ENCODE measurements at regions not wholly inside any gene's neighbourhood (a gene's known extent, or its start where the extent isn't known, plus 50 kb on each side); places are given as distances from the start of the nearest gene placed in this dataset. TPM values are rescaled to one million over a fixed set of nuclear protein-coding genes. Genes with fewer than 3 reads are reported as not detected.

DNA sequence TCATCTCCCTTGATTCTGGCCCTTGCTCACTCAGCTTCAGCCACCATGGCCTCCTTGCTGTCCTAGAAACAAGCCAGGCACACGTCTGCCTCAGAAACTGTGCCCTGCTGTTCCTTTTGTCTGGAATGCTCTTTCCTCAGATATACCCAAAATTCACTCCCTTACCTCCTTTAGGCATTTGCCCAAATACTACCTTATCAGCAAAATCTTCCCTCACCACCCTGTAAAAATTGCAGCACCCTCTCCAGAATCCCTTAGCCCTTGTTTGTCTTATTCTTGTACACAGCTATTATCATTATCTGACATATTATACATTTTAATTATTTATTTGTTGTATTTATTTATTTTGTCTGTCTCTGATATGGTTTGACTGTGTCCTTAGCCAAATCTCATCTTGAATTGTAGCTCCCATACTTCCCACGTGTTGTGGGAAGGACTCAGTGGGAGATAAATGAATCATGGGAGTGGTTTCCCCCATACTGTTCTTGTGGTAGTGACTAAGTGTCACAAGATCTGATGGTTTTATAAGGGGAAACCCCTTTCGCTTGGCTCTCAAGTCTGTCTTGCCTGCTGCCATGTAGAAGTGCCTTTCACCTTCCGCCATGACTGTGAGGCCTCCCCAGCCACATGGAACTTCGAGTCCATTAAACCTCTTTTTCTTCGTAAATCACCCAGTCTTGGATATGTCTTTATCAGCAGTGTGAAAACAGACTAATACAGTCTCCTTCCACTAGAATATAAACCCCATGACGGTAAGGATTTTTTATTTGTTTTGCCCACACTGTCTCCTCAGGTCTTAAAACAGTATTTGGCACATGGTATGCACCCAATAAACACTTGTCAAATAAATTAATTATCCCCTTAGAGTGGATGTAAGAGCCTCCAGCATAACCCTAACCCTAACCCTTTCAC, 60.0 kb upstream of the STT3B start:
- TF ChIP-seq, protein P1, sequence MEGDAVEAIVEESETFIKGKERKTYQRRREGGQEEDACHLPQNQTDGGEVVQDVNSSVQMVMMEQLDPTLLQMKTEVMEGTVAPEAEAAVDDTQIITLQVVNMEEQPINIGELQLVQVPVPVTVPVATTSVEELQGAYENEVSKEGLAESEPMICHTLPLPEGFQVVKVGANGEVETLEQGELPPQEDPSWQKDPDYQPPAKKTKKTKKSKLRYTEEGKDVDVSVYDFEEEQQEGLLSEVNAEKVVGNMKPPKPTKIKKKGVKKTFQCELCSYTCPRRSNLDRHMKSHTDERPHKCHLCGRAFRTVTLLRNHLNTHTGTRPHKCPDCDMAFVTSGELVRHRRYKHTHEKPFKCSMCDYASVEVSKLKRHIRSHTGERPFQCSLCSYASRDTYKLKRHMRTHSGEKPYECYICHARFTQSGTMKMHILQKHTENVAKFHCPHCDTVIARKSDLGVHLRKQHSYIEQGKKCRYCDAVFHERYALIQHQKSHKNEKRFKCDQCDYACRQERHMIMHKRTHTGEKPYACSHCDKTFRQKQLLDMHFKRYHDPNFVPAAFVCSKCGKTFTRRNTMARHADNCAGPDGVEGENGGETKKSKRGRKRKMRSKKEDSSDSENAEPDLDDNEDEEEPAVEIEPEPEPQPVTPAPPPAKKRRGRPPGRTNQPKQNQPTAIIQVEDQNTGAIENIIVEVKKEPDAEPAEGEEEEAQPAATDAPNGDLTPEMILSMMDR (IDR thresholded peaks at IDR 0.05; ENCODE audit: insufficient read depth, low read depth, low read length), result no peak
- H3K4me3 ChIP-seq (ENCODE audit: low read depth, low read length), result no peak overlapping the region
- DNase-seq (ENCODE audit: low read depth), result peak; percentile 3

DNA sequence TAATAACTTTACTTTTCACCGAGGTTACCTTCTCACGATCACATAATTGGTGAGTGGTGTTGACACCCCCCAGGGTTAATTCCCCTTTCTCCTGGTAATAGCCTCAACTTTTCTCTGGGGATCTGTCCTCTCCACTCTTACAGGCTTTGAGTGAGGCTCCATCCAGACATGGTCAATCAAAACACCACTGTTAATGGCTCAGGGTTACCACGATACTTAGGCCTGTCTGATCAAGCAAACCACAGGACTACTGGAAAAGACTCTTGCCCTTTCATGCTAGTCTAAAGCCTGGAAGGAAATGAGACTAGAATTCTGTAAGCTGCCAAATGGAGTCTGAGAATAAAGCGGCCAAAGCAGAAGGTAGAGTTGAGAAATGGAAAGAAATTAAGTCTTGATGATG, 56.5 kb upstream of the STT3B start:
- TF ChIP-seq, protein P1 (IDR thresholded peaks at IDR 0.05; ENCODE audit: insufficient read depth, low read depth, low read length), result no peak
- H3K4me3 ChIP-seq (ENCODE audit: low read depth, low read length), result no peak overlapping the region
- DNase-seq (ENCODE audit: low read depth), result no peak

DNA sequence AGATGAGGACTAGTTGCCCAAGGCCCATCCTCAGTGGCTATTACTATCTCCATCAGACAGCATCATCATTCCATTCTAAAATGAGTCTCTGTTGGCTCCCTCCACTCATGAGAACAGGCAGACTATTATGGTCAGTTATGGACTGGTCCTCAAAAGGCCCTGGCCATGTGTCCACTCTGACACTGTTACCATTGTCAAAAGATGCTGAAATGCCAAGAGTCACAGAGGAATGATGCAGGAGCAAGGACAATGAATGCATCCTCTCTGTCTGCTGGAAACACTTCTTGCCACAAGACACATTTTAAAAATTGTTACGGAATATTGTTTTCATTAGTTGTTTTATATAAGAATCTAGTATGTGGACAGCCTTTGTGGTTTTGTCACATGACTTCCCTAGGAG, 53.3 kb upstream of the STT3B start:
- no peak for DNase-seq (ENCODE audit: low read depth)
- TF ChIP-seq, protein P1 (IDR thresholded peaks at IDR 0.05; ENCODE audit: insufficient read depth, low read depth, low read length), result no peak
- no peak overlapping the region for H3K4me3 ChIP-seq (ENCODE audit: low read depth, low read length)

DNA sequence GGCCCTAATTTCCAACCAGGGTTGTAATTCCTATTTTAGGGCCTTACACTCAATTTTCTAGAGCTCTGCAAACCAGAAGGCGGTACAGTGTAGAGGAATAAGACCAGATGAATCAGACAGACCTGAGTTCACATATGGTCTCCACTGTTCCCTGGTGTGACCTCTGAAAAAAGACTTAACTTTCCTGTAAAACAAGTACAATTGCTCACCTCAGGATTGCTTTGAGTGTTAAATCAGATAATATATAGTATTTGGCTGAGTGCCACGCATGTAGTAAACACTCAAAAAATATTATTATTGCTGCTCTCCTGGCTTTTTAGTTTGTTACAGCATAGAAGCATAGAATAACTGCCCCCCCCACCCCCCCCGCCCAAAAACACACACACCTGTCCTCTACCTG, 51.0 kb upstream of the STT3B start:
- DNase-seq (ENCODE audit: low read depth), result no peak
- TF ChIP-seq, protein P1 (IDR thresholded peaks at IDR 0.05; ENCODE audit: insufficient read depth, low read depth, low read length), result no peak
- no peak overlapping the region for H3K4me3 ChIP-seq (ENCODE audit: low read depth, low read length)

DNA sequence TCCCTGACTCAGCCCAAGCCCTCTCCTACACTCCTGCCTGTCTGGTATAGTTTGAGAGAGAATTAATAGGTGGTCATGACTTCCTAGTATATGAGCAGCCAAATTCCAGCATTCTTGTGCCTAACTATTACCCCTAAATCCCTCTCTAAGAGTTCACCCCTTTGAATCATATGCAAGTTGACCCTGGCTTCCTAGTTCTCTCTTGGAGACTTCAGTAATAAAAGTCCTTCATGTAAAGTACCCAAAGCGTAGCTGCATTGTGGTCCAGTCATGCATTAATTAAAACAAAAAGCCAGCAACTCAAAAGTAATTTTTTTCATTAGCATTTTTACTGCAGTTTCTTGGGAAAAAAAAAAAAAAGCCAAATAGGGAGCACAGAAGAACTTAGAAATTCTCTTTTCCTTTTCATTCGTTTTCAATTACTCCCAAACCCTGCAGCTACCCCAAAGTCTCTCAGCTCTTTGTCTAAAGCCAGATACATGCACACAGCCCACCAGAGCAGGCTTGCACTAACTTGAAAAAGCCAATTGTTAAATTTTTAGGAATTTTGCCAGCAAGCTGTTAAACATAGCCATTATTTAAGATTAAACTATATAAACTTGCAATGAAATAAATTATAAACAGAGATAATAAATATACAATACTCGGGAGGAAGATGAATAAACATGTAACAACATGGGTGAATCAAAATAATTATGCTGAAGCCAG, 50.1 kb upstream of the STT3B start:
- TF ChIP-seq, protein P1 (IDR thresholded peaks at IDR 0.05; ENCODE audit: insufficient read depth, low read depth, low read length), result no peak
- no peak for DNase-seq (ENCODE audit: low read depth)
- H3K4me3 ChIP-seq (ENCODE audit: low read depth, low read length), result no peak overlapping the region

Small RNA genes in the stretch of these regions (small RNA-seq; reads per million reads assigned to genes)
- gene MIR466 (0.85 reads per million), gene RNA5SP127 (not detected)
